ENCODE measurements at regions not wholly inside any gene's neighbourhood (a gene's known extent, or its start where the extent isn't known, plus 50 kb on each side); places are given as distances from the start of the nearest gene placed in this dataset.

GRCh38 chrX:94107981-94108380 lies 434.0 kb downstream of the FAM133A start:
- Histone ChIP-seq H3K27ac (no peak overlapping the region), H3K4me1 (no peaks in the 10 kb centered on the region), H3K4me3 (no peak overlapping the region), H4K20me1 (no peaks in the 10 kb centered on the region), H3K4me2 (no peak overlapping the region), H3K27me3 (peaks cover 2 to 88% (median 61%) of the 10 kb centered on the region in 11 experiments; a peak in 21 of 22 replicates), H3K36me3 (no peaks in the 10 kb centered on the region), H3K9me3 (replicated peaks in 1 of 11) (peaks cover 9 to 25% (median 14%) of the 10 kb centered on the region in 11 experiments; a peak in 20 of 22 replicates), H3K9ac (no peak overlapping the region)
- no peak for TF ChIP-seq Cebpa-rat (IDR thresholded peaks at IDR 0.05)

GRCh38 chrX:94114362-94114761 lies 440.4 kb downstream of the FAM133A start:
- Histone ChIP-seq H3K9ac (no peak overlapping the region), H4K20me1 (no peaks in the 10 kb centered on the region; a peak in 1 of 22 replicates), H3K27me3 (peaks cover 26 to 90% (median 80%) of the 10 kb centered on the region in 11 experiments), H3K36me3 (no peaks in the 10 kb centered on the region), H3K4me1 (no peaks in the 10 kb centered on the region), H3K9me3 (replicated peaks in 1 of 11) (peaks cover 2 to 6% (median 3%) of the 10 kb centered on the region in 11 experiments; a peak in 18 of 22 replicates), H3K4me2 (no peak overlapping the region), H3K4me3 (no peak overlapping the region), H3K27ac (no peak overlapping the region)
- TF ChIP-seq Cebpa-rat (IDR thresholded peaks at IDR 0.05) = no peak

- Histone ChIP-seq H3K4me1 (no peaks in the 10 kb centered on the region), H3K4me2 (no peak overlapping the region), H3K9ac (no peak overlapping the region), H3K4me3 (no peak overlapping the region), H3K27ac (no peak overlapping the region), H3K9me3 (replicated peaks in 1 of 11) (no peaks in the 10 kb centered on the region), H3K36me3 (no peaks in the 10 kb centered on the region), H3K27me3 (peaks cover 35 to 96% (median 86%) of the 10 kb centered on the region in 11 experiments; a peak in 21 of 22 replicates), H4K20me1 (no peaks in the 10 kb centered on the region; a peak in 2 of 22 replicates)
- TF ChIP-seq Cebpa-rat (IDR thresholded peaks at IDR 0.05) = no peak
Measured at GRCh38 chrX:94121799-94122198, 447.8 kb downstream of the FAM133A start.

GRCh38 chrX:94123062-94123461 lies 449.1 kb downstream of the FAM133A start:
- Histone ChIP-seq H3K4me1 (no peaks in the 10 kb centered on the region), H3K27ac (no peak overlapping the region), H3K27me3 (peaks cover 36 to 100% (median 92%) of the 10 kb centered on the region in 11 experiments; a peak in 21 of 22 replicates), H3K9ac (no peak overlapping the region), H3K36me3 (no peaks in the 10 kb centered on the region), H3K4me3 (no peak overlapping the region), H3K4me2 (no peak overlapping the region), H3K9me3 (replicated peaks in 1 of 11) (no peaks in the 10 kb centered on the region), H4K20me1 (no peaks in the 10 kb centered on the region; a peak in 2 of 22 replicates)
- TF ChIP-seq Cebpa-rat (IDR thresholded peaks at IDR 0.05) = no peak

- H3K36me3 ChIP-seq = no peaks in the 10 kb centered on the region
- H4K20me1 ChIP-seq = no peaks in the 10 kb centered on the region; a peak in 3 of 22 replicates
- H3K27ac ChIP-seq = no peak overlapping the region
- H3K9ac ChIP-seq = no peak overlapping the region
- peaks cover 67 to 98% (median 89%) of the 10 kb centered on the region in 11 experiments for H3K27me3 ChIP-seq
- no peak overlapping the region for H3K4me3 ChIP-seq
- H3K4me2 ChIP-seq = no peak overlapping the region
- no peaks in the 10 kb centered on the region for H3K9me3 ChIP-seq (replicated peaks in 1 of 11)
- TF ChIP-seq Cebpa-rat (IDR thresholded peaks at IDR 0.05) = no peak
- H3K4me1 ChIP-seq = no peaks in the 10 kb centered on the region
Measured at GRCh38 chrX:94162971-94163370, 489.0 kb downstream of the FAM133A start.

GRCh38 chrX:94178145-94178788 lies 504.3 kb downstream of the FAM133A start:
- H3K36me3 ChIP-seq = no peaks in the 10 kb centered on the region
- no peak for TF ChIP-seq Cebpa-rat (IDR thresholded peaks at IDR 0.05)
- H3K27ac ChIP-seq = no peak overlapping the region
- H3K4me2 ChIP-seq = peak overlapping the region in 1 of 11 experiments; percentile 8; a peak in 1 of 22 replicates
- H3K4me1 ChIP-seq = peaks cover 0 to 6% (median 0%) of the 10 kb centered on the region in 10 experiments; a peak in 2 of 20 replicates
- no peak overlapping the region for H3K4me3 ChIP-seq
- no peaks in the 10 kb centered on the region; a peak in 3 of 22 replicates for H4K20me1 ChIP-seq
- H3K27me3 ChIP-seq = peaks cover 47 to 96% (median 86%) of the 10 kb centered on the region in 11 experiments
- H3K9ac ChIP-seq = no peak overlapping the region
- peaks cover 2 to 7% (median 3%) of the 10 kb centered on the region in 11 experiments; a peak in 19 of 22 replicates for H3K9me3 ChIP-seq (replicated peaks in 1 of 11)

GRCh38 chrX:94204524-94204923 lies 530.5 kb downstream of the FAM133A start:
- Histone ChIP-seq H3K9ac (no peak overlapping the region), H3K4me1 (no peaks in the 10 kb centered on the region), H3K36me3 (no peaks in the 10 kb centered on the region), H3K9me3 (replicated peaks in 1 of 11) (no peaks in the 10 kb centered on the region), H3K27me3 (peaks cover 38 to 98% (median 88%) of the 10 kb centered on the region in 11 experiments), H3K27ac (no peak overlapping the region), H4K20me1 (no peaks in the 10 kb centered on the region; a peak in 2 of 22 replicates), H3K4me3 (no peak overlapping the region), H3K4me2 (no peak overlapping the region)
- TF ChIP-seq Cebpa-rat (IDR thresholded peaks at IDR 0.05) = no peak

GRCh38 chrX:94216738-94217137 lies 542.7 kb downstream of the FAM133A start:
- Histone ChIP-seq H3K4me1 (no peaks in the 10 kb centered on the region), H3K9ac (no peak overlapping the region), H4K20me1 (no peaks in the 10 kb centered on the region), H3K4me3 (no peak overlapping the region), H3K27me3 (peaks cover 12 to 91% (median 71%) of the 10 kb centered on the region in 11 experiments; a peak in 21 of 22 replicates), H3K4me2 (no peak overlapping the region), H3K36me3 (no peaks in the 10 kb centered on the region), H3K27ac (no peak overlapping the region), H3K9me3 (replicated peaks in 1 of 11) (no peaks in the 10 kb centered on the region)
- no peak for TF ChIP-seq Cebpa-rat (IDR thresholded peaks at IDR 0.05)

GRCh38 chrX:94252211-94252610 lies 578.2 kb downstream of the FAM133A start:
- Histone ChIP-seq H3K27ac (no peak overlapping the region), H3K9me3 (replicated peaks in 1 of 11) (no peaks in the 10 kb centered on the region; a peak in 2 of 22 replicates), H3K36me3 (no peaks in the 10 kb centered on the region), H3K4me1 (no peaks in the 10 kb centered on the region), H3K9ac (no peak overlapping the region), H3K4me3 (no peak overlapping the region), H3K27me3 (peaks cover 80 to 100% (median 95%) of the 10 kb centered on the region in 11 experiments), H4K20me1 (peaks cover 0 to 11% (median 0%) of the 10 kb centered on the region in 11 experiments; a peak in 2 of 22 replicates), H3K4me2 (no peak overlapping the region)
- no peak for TF ChIP-seq Cebpa-rat (IDR thresholded peaks at IDR 0.05)

Data from BLaER1 treated with 17β-estradiol and CSF1 and Interleukin-3, amounts not matched to agents 10 nM and 100 nM (cell line).